ENCODE measurements at regions not wholly inside any gene's neighbourhood (a gene's known extent, or its start where the extent isn't known, plus 50 kb on each side); places are given as distances from the start of the nearest gene placed in this dataset.

- Histone ChIP-seq H3K27me3 (replicated peaks in 1 of 4; ENCODE audit: control extremely low read depth in 1 of 4, control insufficient read depth in 3 of 4, insufficient read depth in 4 of 4, low read length in 3 of 4) (peaks cover 0 to 3% (median under 1%) of the 10 kb centered on the region in 4 experiments), H3K27ac (ENCODE audit: low read length in 2 of 2) (no peak overlapping the region), H3K4me1 (ENCODE audit: control insufficient read depth in 2 of 2, insufficient read depth in 2 of 2, low read length in 2 of 2) (no peaks in the 10 kb centered on the region), H3K9ac (ENCODE audit: low read length) (no peak overlapping the region), H3K79me2 (ENCODE audit: control insufficient read depth, insufficient read depth, low read length) (no peaks in the 10 kb centered on the region), H4K20me1 (ENCODE audit: control insufficient read depth, insufficient read depth, low read length, poor library complexity, severe bottlenecking) (no peaks in the 10 kb centered on the region), H2AFZ (ENCODE audit: insufficient read depth, low read depth, low read length, poor library complexity, severe bottlenecking) (no peak overlapping the region), H3K36me3 (replicated peaks in 1 of 2; ENCODE audit: control extremely low read depth in 1 of 2, control insufficient read depth in 1 of 2, extremely low read depth in 1 of 2, insufficient read depth in 2 of 2, low read length in 1 of 2) (no peaks in the 10 kb centered on the region), H3K4me3 (ENCODE audit: control extremely low read depth in 1 of 5, extremely low read depth in 1 of 5, insufficient read depth in 1 of 5, low read depth in 2 of 5, low read length in 4 of 5) (no peak overlapping the region), H3K4me2 (replicated peaks; ENCODE audit: low read depth, low read length, poor library complexity, severe bottlenecking) (no peak overlapping the region), H3K9me3 (ENCODE audit: control extremely low read depth in 1 of 3, control insufficient read depth in 2 of 3, insufficient read depth in 1 of 3, low read length in 2 of 3) (no peaks in the 10 kb centered on the region)
- WGBS (ENCODE audit: insufficient coverage) = 100% methylated on average over 1 of the region's 4 CpGs
- CTCF ChIA-PET = interaction anchor here (3.3 kb wide), 1 partner anchor 260 kb away, joined by 11 read pairs; no protein-coding TSS in a partner anchor
- H3K4me3 Mint-ChIP-seq = no peak overlapping the region
- ATAC-seq (ENCODE audit: low read depth) (no peak), DNase-seq (no peak)
- intact Hi-C loops (cut with micrococcal nuclease) = loop anchor here (5.0 kb wide), 1 partner anchor 262 kb away; no protein-coding TSS in a partner anchor
- TF ChIP-seq EZH2 (IDR thresholded peaks at IDR 0.05; ENCODE audit: borderline replicate concordance, insufficient read depth, low read depth, low read length, poor library complexity, severe bottlenecking) = no peak
- TF ChIP-seq CTCF (IDR thresholded peaks at IDR 0.05) = no peak
- H3K27me3 Mint-ChIP-seq = peaks cover 48% of the 10 kb centered on the region
- no peak overlapping the region for H3K27ac Mint-ChIP-seq
- no peaks in the 10 kb centered on the region for H3K9me3 Mint-ChIP-seq (ENCODE audit: insufficient read depth)
- POLR2A ChIA-PET = no interaction called here
- H3K4me1 Mint-ChIP-seq = no peaks in the 10 kb centered on the region
Measured at GRCh38 chr10:78934994-78935602, 133.7 kb upstream of the ZMIZ1 start.

- Histone ChIP-seq H3K79me2 (ENCODE audit: control insufficient read depth, insufficient read depth, low read length) (no peaks in the 10 kb centered on the region), H3K4me3 (ENCODE audit: control extremely low read depth in 1 of 5, extremely low read depth in 1 of 5, insufficient read depth in 1 of 5, low read depth in 2 of 5, low read length in 4 of 5) (no peak overlapping the region), H2AFZ (ENCODE audit: insufficient read depth, low read depth, low read length, poor library complexity, severe bottlenecking) (no peak overlapping the region), H3K27ac (ENCODE audit: low read length in 2 of 2) (no peak overlapping the region), H3K9ac (ENCODE audit: low read length) (no peak overlapping the region), H3K36me3 (replicated peaks in 1 of 2; ENCODE audit: control extremely low read depth in 1 of 2, control insufficient read depth in 1 of 2, extremely low read depth in 1 of 2, insufficient read depth in 2 of 2, low read length in 1 of 2) (no peaks in the 10 kb centered on the region), H3K27me3 (replicated peaks in 1 of 4; ENCODE audit: control extremely low read depth in 1 of 4, control insufficient read depth in 3 of 4, insufficient read depth in 4 of 4, low read length in 3 of 4) (peaks cover 0 to 3% (median 2%) of the 10 kb centered on the region in 4 experiments), H3K9me3 (ENCODE audit: control extremely low read depth in 1 of 3, control insufficient read depth in 2 of 3, insufficient read depth in 1 of 3, low read length in 2 of 3) (no peaks in the 10 kb centered on the region), H3K4me1 (ENCODE audit: control insufficient read depth in 2 of 2, insufficient read depth in 2 of 2, low read length in 2 of 2) (no peaks in the 10 kb centered on the region), H4K20me1 (ENCODE audit: control insufficient read depth, insufficient read depth, low read length, poor library complexity, severe bottlenecking) (no peaks in the 10 kb centered on the region), H3K4me2 (replicated peaks; ENCODE audit: low read depth, low read length, poor library complexity, severe bottlenecking) (no peak overlapping the region)
- peaks cover 41% of the 10 kb centered on the region for H3K27me3 Mint-ChIP-seq
- H3K4me1 Mint-ChIP-seq = no peaks in the 10 kb centered on the region
- ChIA-PET CTCF (interaction anchor here (3.3 kb wide), 1 partner anchor 259 kb away, joined by 11 read pairs; no protein-coding TSS in a partner anchor), POLR2A (no interaction called here)
- 90% methylated on average over 8 of the region's 12 CpGs for WGBS (ENCODE audit: insufficient coverage)
- intact Hi-C loops (cut with micrococcal nuclease) = loop anchor here (5.0 kb wide), 1 partner anchor 261 kb away; no protein-coding TSS in a partner anchor
- H3K9me3 Mint-ChIP-seq (ENCODE audit: insufficient read depth) = no peaks in the 10 kb centered on the region
- TF ChIP-seq EZH2 (IDR thresholded peaks at IDR 0.05; ENCODE audit: borderline replicate concordance, insufficient read depth, low read depth, low read length, poor library complexity, severe bottlenecking) = no peak
- no peak overlapping the region for H3K4me3 Mint-ChIP-seq
- H3K27ac Mint-ChIP-seq = no peak overlapping the region
- ATAC-seq (ENCODE audit: low read depth) (no peak), DNase-seq (no peak)
Measured at GRCh38 chr10:78935697-78936407, 132.9 kb upstream of the ZMIZ1 start.
